C4-2B (cell line): ENCODE measurements at regions not wholly inside any gene's neighbourhood (a gene's known extent, or its start where the extent isn't known, plus 50 kb on each side); places are given as distances from the start of the nearest gene placed in this dataset.

ENCODE experiments used
- H3K27ac ChIP-seq: fragments of 450-650 bp; 2 replicates; pipeline ENCODE4 v1.5.1; 2017
- CTCF ChIP-seq: fragments of 450-650 bp; conservative IDR thresholded peaks from 2 replicates; pipeline ENCODE4 v1.5.1; 2017; ENCODE audit warnings: mild to moderate bottlenecking
- ZFX ChIP-seq: fragments of 450-650 bp; IDR thresholded peaks from 2 replicates; pipeline ENCODE4 v1.6.1; 2017

- no peak for TF ChIP-seq CTCF
- TF ChIP-seq ZFX, result no peak
- H3K27ac ChIP-seq, result no peak overlapping the region
Observed at GRCh38 chr3:55167586-55168317, 239.9 kb upstream of the LRTM1 start.

GRCh38 chr3:55166576-55167555, 239.0 kb upstream of the LRTM1 start:
- no peak overlapping the region for H3K27ac ChIP-seq
- TF ChIP-seq CTCF, result no peak

GRCh38 chr3:55165704-55166405, 238.0 kb upstream of the LRTM1 start:
- no peak overlapping the region for H3K27ac ChIP-seq
- TF ChIP-seq ZFX, result no peak

GRCh38 chr3:55165278-55165677, 237.4 kb upstream of the LRTM1 start:
- TF ChIP-seq CTCF (no peak), ZFX (no peak)
- H3K27ac ChIP-seq, result no peak overlapping the region

- H3K27ac ChIP-seq, result no peak overlapping the region
- TF ChIP-seq ZFX (no peak), CTCF (no peak)
Observed at GRCh38 chr3:55164876-55165275, 237.0 kb upstream of the LRTM1 start.

GRCh38 chr3:55164191-55164590, 236.3 kb upstream of the LRTM1 start:
- TF ChIP-seq ZFX (no peak), CTCF (no peak)
- H3K27ac ChIP-seq, result no peak overlapping the region

- TF ChIP-seq CTCF (no peak), ZFX (no peak)
- no peak overlapping the region for H3K27ac ChIP-seq
Observed at GRCh38 chr3:55163421-55163820, 235.6 kb upstream of the LRTM1 start.
